GF-D8 (cell line): ENCODE measurements at regions not wholly inside any gene's neighbourhood (a gene's known extent, or its start where the extent isn't known, plus 50 kb on each side); places are given as distances from the start of the nearest gene placed in this dataset.

Source experiments
- DNase-seq: peaks from one replicate; lab custom pipeline; 2025; lab: John Stamatoyannopoulos, UW

GRCh38 chr12:124457287-124458219, 109.9 kb downstream of the NCOR2 start:
- peak; percentile 89 for DNase-seq

GRCh38 chr12:124456652-124457152, 110.7 kb downstream of the NCOR2 start:
- peak; percentile 57 for DNase-seq

DNA sequence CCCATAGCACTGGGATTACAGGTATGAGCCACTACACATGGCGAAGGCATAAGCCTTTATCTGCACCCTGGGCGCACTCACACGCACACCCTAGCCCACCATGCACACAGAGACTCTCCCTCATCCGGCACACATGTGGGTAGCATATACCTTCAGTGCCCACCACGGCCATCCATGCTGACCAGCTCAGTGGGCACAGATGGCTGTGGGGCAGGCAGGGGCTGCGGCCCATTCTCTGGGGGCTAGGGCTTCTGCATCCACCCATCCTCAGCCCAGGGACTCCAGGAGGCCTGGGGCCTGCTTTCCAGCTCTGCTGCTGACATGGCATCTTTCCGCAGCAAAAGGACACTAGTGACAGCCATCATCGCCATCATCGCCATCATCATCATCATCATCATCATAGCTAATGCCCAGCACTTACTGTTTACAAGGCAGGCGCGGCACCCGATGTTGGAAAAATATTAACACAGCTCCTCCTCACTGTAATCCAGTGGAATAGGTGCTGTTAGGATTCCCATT, 111.2 kb downstream of the NCOR2 start:
- no peak for DNase-seq

DNA sequence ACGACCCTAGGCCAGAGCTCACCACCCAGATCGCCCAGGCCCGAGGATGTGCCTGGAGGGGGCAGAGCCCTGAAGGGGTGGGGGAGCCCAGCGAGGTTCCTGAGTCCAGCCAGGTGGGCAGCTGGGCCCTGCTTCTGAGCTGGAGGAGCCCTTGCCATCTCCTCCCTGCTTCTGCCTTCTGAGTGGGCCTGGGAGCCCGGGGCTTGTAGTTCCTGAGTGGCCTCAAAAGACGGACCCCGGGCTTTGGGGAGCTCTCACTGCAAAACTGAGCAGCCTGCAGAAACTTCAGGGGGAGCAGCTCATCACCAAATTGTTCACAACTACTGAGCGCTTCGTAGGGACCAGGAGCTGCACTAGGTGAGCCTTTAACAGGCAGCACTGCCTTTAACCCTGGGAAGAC, 112.1 kb downstream of the NCOR2 start:
- DNase-seq: no peak

- no peak for DNase-seq
Observed at GRCh38 chr12:124454735-124455134, 112.7 kb downstream of the NCOR2 start.

DNA sequence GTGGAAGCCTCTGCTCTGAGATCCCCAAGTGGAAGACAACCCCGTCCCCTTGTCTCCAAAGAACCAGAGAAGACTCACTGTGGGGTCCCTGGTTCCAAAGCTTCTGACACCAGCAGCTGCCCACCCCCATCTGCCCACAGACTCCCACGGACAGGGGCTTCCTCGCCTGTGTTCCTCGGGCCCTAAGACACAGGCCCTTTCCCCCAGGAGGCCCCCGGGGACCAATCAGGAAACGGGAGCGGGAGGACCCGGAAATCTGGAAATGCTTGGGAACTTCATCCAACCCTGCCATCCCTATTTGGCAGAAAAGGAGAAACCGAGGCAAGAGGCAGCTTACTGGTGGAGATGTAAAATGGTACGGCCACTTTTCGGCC, 113.1 kb downstream of the NCOR2 start:
- DNase-seq: no peak

DNA sequence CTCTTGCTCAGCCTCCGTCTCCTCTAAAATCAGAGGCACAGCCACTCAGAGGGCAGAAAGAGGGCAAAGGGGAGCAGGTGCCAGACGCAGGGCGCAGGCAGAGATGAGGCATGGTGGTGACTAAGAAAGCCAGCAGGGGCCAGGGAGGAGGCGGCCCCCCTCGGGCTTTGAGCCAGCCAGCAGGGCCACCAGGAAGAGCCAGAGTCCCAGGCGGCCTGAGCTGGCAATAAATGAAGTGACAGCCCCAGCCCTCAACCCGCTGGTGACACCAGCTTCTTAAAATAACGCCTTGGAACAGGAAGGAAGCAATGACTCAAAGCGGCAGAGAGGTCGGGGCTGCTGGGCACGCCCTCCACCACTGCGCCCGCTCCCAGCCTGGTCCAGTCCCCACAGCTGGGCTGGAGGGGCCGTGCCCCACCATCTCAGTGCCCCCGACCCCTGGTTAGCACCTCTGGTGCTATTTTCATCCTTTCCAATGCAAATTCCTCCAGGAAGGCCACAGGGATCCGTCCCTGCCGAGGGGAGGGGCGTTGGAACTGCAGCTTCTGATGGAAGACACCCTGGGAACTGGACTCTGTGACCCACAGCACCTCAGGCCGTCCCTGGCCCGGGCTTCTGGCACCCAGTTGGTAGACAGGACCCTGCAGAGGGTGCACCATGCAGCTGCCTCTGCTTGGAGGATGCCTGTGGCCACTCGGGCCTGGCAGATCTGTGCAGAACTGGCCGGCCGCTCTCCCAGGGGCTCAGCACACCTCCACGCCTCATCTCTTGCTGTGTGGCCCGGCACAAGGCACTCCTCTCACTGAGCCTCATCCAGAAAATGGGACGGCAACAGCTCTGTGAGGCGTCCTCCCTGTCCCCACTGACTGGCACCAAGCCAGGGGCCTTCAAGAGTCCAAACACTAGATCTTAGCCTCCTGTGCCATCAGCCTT, 113.7 kb downstream of the NCOR2 start:
- peak; percentile 88 for DNase-seq

- no peak for DNase-seq
Observed at GRCh38 chr12:124452576-124453331, 114.7 kb downstream of the NCOR2 start.

DNA sequence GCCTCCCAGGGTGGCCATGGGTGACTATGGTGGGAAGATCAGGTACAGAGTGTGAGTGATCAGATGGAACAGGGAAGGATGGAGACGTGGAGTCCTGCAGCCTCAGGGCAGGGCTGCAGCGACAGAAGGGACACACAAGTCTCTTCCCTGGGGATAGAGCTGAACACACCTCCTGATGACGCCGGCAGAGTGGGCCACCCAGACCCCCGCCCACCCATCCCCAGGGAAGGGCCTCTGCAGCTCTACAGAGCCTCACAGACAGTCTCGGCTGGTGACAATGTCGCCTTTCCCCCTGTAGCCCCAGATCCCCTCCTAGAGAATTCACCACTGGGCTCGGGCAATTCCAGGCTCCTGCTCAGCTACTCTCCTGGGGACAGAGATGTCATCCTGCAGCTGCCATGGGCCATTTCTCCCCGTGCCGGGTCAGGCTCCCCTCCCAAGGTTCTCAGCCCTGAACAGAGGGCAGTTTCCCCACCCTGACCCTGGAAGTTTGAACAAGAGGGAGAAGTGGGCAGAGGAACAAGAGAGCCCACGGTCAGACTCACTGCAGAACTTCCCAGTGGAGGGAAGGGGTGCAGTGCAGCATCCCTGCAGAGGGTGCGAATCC, 115.7 kb downstream of the NCOR2 start:
- DNase-seq: no peak

GRCh38 chr12:124451016-124451415, 116.4 kb downstream of the NCOR2 start:
- DNase-seq: no peak

- no peak for DNase-seq
Observed at GRCh38 chr12:124450376-124450750, 117.0 kb downstream of the NCOR2 start.

- DNase-seq: no peak
Observed at GRCh38 chr12:124449623-124450375, 117.6 kb downstream of the NCOR2 start.

DNA sequence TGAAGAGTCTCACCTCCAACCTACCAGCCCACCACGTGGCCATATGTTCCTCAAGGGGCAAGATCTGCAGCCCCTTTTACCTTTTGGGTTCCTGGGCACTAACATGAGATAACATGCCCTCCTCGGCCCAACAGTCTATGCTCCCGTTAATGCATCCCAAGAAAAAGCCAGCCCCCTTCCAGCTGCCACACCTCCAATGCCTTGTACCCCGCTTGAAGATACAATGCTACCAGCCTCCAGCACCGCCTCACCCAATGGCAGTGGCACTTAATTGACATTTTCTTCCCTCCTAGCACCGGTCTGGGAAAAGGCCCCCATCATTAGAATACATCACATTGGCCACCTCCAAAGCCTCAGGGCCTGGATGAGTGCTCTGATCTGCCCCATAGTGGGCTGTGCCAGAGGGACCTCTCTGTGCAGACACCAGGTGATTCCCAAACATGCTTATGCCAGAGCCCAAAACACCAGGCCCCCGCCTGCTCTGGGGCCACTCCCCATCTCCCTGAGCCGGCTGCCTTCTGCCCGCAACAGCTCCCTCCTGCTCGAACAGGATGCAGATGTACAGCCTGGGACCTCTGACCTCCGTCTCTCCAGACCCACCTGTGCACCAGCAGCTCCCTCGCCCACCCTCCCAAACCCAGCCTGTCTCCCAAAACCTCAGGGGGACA, 118.3 kb downstream of the NCOR2 start:
- DNase-seq: no peak

DNA sequence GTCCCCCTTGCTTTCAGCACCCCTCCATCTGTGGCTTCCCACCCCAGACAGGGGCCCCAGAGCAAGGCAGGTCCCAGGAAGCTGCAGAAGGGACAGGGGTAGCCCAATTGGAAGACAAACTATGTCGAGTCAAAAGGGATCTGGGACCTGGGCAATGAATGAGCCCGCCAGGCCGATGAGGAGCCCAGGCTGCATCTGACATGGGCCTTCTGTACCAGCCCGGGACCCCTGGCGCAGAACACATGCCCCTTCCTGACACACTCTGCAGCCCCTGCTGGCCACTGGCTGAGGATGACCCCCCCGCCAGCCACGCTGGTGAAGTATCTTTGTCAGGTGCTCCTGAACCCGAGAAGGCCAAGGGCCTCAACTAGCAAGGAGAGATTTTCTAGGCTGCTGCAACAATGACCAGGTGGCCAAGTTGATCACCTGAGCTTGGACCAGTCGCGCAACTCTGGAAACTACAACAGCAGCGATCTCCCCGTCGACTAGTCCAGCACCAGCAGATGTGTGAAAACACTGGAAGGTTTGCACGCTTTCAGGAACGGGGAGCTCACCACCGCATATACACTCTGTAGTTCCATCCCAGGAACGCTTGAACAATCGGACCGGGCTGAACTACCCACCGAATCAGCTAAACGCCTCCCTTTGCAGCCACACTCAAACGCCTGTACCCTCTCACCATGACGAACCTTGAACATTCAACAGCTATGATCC, 119.0 kb downstream of the NCOR2 start:
- DNase-seq: no peak

- no peak for DNase-seq
Observed at GRCh38 chr12:124446364-124446763, 121.0 kb downstream of the NCOR2 start.

GRCh38 chr12:124445826-124446225, 121.6 kb downstream of the NCOR2 start:
- DNase-seq: no peak

DNA sequence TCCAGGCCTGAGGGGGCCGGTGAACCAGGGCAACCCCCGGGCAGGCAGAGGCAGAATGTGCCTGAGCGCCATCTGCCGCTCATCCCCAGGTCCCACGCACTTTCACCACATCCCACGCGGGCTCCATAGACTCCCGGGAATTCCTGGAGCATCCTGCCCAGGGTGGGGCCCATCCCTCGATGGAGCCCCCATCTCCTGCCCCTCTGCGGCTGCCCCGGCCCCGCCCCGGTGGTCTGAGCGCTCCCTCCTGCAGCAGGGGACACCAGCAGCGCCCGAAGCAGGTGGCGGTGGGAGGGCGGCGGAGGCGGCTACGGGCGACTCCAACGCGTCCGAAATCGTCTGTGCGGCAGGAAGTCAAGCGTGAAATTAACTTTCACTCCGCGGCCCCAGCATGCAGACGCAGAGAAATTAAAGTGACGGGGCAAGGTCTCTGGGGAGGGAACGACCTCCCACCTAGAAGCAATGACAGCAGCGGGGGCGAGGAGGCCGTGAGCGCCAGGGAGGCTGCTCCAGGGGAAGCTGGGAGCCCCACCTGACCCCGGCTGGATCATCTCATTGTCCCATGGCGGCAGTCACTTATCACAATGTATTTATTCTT, 122.2 kb downstream of the NCOR2 start:
- DNase-seq: no peak

GRCh38 chr12:124443931-124444712, 123.3 kb downstream of the NCOR2 start:
- DNase-seq: no peak
